HCT116 (cell line): ENCODE measurements at regions not wholly inside any gene's neighbourhood (a gene's known extent, or its start where the extent isn't known, plus 50 kb on each side); places are given as distances from the start of the nearest gene placed in this dataset.

Experiments
- ATAC-seq: fragments of 200-7000 bp; cut with Tn5 transposase; 2 replicates; pipeline ENCODE4 v1.9.1; 2020; ENCODE audit warnings: mild to moderate bottlenecking, moderate library complexity
- BruUV-seq: library from RNA; stranded (reverse); fragments of 400-500 nt; replicated peaks from 2 replicates; lab custom pipeline; 2021; lab: Mats Ljungman, UMichigan
- CTCF ChIA-PET: fragments of 300-600 bp; sonication (Branson Sonifier 250); formaldehyde crosslinking; loops from one replicate; lab custom pipeline; 2021; ENCODE audit warnings: antibody characterized with exemption; lab: Charles Lee
- POLR2A ChIA-PET: fragments of 300-600, 350-600 bp; sonication (Branson Sonifier 250); formaldehyde crosslinking; loops from one replicate; lab custom pipeline; 2021; ENCODE audit warnings: antibody characterized with exemption; lab: Charles Lee
- RAD21 ChIA-PET, 2 experiments: fragments of 300-600 bp; sonication (Branson Sonifier 250); formaldehyde crosslinking; loops; one replicate each; lab custom pipeline; 2023; ENCODE audit warnings: low total read pairs in 2 of 2; ENCODE audit not compliant: uncharacterized antibody in 2 of 2, unreplicated experiment in 2 of 2, low non-redundant PET in 1 of 2; lab: Charles Lee
- DNase-seq: peaks from one replicate; pipeline ENCODE4 v3.0.0-alpha.2; 2010; ENCODE audit warnings: low read depth, low spot score
- H2AFZ ChIP-seq: fragments of 200-600 bp; shearing (Covaris generic), sonication (generic); 2 replicates; pipeline ENCODE4 v1.6.1; 2017; ENCODE audit warnings: low read depth, mixed run types, mixed read lengths, antibody characterized with exemption, low read length; ENCODE audit not compliant: poor library complexity, severe bottlenecking
- H3K27ac ChIP-seq: 2 replicates; pipeline ENCODE4 v1.5.1; 2012; ENCODE audit warnings: low read depth, low read length
- H3K27me3 ChIP-seq: fragments of 200-600 bp; sonication (generic); 2 replicates; pipeline ENCODE4 v1.6.1; 2016; ENCODE audit warnings: mixed run types, low read length, mixed read lengths; ENCODE audit not compliant: insufficient read depth
- H3K36me3 ChIP-seq, 2 experiments: fragments of 200-500 bp in 1 of 2; fragments of 200-600 bp in 1 of 2; sonication (Bioruptor generic) in 1 of 2; sonication (generic) in 1 of 2; 2 replicates each; pipeline versions ENCODE4 v1.5.1 to v1.6.1; 2014 to 2016; ENCODE audit warnings: low read length in 2 of 2, inconsistent platforms in 1 of 2, mixed read lengths in 1 of 2, mixed run types in 1 of 2; ENCODE audit not compliant: insufficient read depth in 2 of 2, control insufficient read depth in 1 of 2
- H3K4me1 ChIP-seq, 2 experiments: fragments of 200-600 bp in 1 of 2; sonication (generic) in 1 of 2; 2 replicates each; pipeline versions ENCODE4 v1.5.1 to v1.6.1; 2012 to 2017; ENCODE audit warnings: low read length in 2 of 2, inconsistent platforms in 1 of 2, mild to moderate bottlenecking in 1 of 2, mixed read lengths in 1 of 2, mixed run types in 1 of 2, moderate library complexity in 1 of 2; ENCODE audit not compliant: insufficient read depth in 2 of 2, control insufficient read depth in 1 of 2
- H3K4me2 ChIP-seq: fragments of 200-600 bp; sonication (generic); 2 replicates; pipeline ENCODE4 v1.6.1; 2017; ENCODE audit warnings: mixed run types, low read length, mixed read lengths
- H3K4me3 ChIP-seq, 2 experiments: fragments of 200-600 bp in 1 of 2; sonication (generic) in 1 of 2; replicated peaks in 1 of 2; 2 replicates each; pipeline ENCODE4 v1.5.1; 2011 to 2016; ENCODE audit warnings: low read length in 2 of 2, control low read depth in 1 of 2, low read depth in 1 of 2, mild to moderate bottlenecking in 1 of 2, mixed read lengths in 1 of 2, mixed run types in 1 of 2
- H3K79me2 ChIP-seq: fragments of 200-600 bp; sonication (generic); 2 replicates; pipeline ENCODE4 v1.6.1; 2017; ENCODE audit warnings: mild to moderate bottlenecking, mixed run types, low read length, moderate library complexity, mixed read lengths; ENCODE audit not compliant: insufficient read depth
- H3K9ac ChIP-seq: fragments of 200-600 bp; sonication (generic); 2 replicates; pipeline ENCODE4 v1.6.1; 2016; ENCODE audit warnings: low read length, mixed read lengths
- H3K9me2 ChIP-seq: fragments of 200-600 bp; sonication (generic), shearing (Covaris generic); 2 replicates; pipeline ENCODE4 v1.6.1; 2017; ENCODE audit warnings: mixed run types, mild to moderate bottlenecking, moderate library complexity; ENCODE audit not compliant: insufficient read depth
- H3K9me3 ChIP-seq, 2 experiments: fragments of 200-500 bp in 1 of 2; fragments of 200-600 bp in 1 of 2; sonication (Bioruptor generic) in 1 of 2; sonication (generic) in 1 of 2; 2 replicates each; pipeline ENCODE4 v1.6.1; 2014 to 2017; ENCODE audit warnings: low read length in 2 of 2, mixed read lengths in 2 of 2, inconsistent platforms in 1 of 2, low read depth in 1 of 2, mild to moderate bottlenecking in 1 of 2, mixed run types in 1 of 2, moderate library complexity in 1 of 2; ENCODE audit not compliant: control insufficient read depth in 1 of 2, insufficient read depth in 1 of 2
- H4K20me1 ChIP-seq: fragments of 200-600 bp; sonication (generic), shearing (Covaris generic); 2 replicates; pipeline ENCODE4 v1.6.1; 2017; ENCODE audit warnings: mixed run types, mild to moderate bottlenecking, moderate library complexity; ENCODE audit not compliant: insufficient read depth
- CBX3 ChIP-seq: IDR thresholded peaks from 2 replicates; pipeline ENCODE4 v1.6.1; 2012; ENCODE audit warnings: low read depth
- ELF1 ChIP-seq: IDR thresholded peaks from 2 replicates; pipeline ENCODE4 v1.6.1; 2012; ENCODE audit warnings: low read depth, borderline replicate concordance
- POLR2A ChIP-seq: IDR thresholded peaks from 2 replicates; pipeline ENCODE4 v1.7.0; 2011; ENCODE audit warnings: borderline replicate concordance; ENCODE audit not compliant: insufficient read depth, insufficient read length; ENCODE audit errors: extremely low read depth
- TCF7L2 ChIP-seq: IDR thresholded peaks from 2 replicates; pipeline ENCODE4 v1.7.0; 2011; ENCODE audit warnings: borderline replicate concordance, inconsistent platforms; ENCODE audit not compliant: insufficient read depth, insufficient read length; ENCODE audit errors: extremely low read depth
- YY1 ChIP-seq: IDR thresholded peaks from 2 replicates; pipeline ENCODE4 v1.6.1; 2011; ENCODE audit warnings: low read length, low read depth, moderate library complexity, mild to moderate bottlenecking; ENCODE audit not compliant: insufficient replicate concordance; ENCODE audit errors: extremely low read depth
- ZNF274 ChIP-seq: fragments of 200-500 bp; sonication (Bioruptor generic); IDR thresholded peaks from 2 replicates; pipeline ENCODE4 v1.6.1; 2014; ENCODE audit warnings: mild to moderate bottlenecking, low read depth, low read length, inconsistent platforms
- intact Hi-C: fragments of 100-400 bp; cut with micrococcal nuclease; formaldehyde crosslinking; loops from 2 replicates; pipeline ENCODE4 v1.10.0; 2022
- TF ChIP-seq, protein P1 (sequence below): IDR thresholded peaks from 2 replicates; pipeline ENCODE4 v1.6.1; 2012; ENCODE audit warnings: low read depth
- TF ChIP-seq, protein P2 (sequence below): IDR thresholded peaks from 2 replicates; pipeline ENCODE4 v1.6.1; 2012

DNA sequence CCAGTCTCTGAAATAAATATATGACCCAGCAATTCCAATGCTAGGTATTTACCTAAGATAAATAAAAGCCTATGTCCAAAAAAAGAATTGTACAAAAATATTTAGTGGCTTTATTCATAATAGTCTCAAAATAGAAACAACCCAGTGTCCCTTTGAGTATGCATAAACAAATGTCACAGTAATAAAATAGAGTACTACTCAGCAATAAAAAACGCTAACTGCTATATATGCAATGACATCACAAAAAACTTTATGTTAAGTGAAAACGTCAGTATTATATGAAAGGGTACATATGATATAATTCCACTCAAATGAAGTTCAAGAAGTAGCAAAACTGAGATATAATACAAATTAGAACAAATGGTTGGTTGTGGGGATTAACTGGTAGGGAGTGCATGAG lies 286.5 kb upstream of the MAN1A1 start:
- TF ChIP-seq POLR2A: no peak
- TF ChIP-seq, protein P1, sequence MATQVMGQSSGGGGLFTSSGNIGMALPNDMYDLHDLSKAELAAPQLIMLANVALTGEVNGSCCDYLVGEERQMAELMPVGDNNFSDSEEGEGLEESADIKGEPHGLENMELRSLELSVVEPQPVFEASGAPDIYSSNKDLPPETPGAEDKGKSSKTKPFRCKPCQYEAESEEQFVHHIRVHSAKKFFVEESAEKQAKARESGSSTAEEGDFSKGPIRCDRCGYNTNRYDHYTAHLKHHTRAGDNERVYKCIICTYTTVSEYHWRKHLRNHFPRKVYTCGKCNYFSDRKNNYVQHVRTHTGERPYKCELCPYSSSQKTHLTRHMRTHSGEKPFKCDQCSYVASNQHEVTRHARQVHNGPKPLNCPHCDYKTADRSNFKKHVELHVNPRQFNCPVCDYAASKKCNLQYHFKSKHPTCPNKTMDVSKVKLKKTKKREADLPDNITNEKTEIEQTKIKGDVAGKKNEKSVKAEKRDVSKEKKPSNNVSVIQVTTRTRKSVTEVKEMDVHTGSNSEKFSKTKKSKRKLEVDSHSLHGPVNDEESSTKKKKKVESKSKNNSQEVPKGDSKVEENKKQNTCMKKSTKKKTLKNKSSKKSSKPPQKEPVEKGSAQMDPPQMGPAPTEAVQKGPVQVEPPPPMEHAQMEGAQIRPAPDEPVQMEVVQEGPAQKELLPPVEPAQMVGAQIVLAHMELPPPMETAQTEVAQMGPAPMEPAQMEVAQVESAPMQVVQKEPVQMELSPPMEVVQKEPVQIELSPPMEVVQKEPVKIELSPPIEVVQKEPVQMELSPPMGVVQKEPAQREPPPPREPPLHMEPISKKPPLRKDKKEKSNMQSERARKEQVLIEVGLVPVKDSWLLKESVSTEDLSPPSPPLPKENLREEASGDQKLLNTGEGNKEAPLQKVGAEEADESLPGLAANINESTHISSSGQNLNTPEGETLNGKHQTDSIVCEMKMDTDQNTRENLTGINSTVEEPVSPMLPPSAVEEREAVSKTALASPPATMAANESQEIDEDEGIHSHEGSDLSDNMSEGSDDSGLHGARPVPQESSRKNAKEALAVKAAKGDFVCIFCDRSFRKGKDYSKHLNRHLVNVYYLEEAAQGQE: no peak
- no peak for TF ChIP-seq TCF7L2
- TF ChIP-seq, protein P2, sequence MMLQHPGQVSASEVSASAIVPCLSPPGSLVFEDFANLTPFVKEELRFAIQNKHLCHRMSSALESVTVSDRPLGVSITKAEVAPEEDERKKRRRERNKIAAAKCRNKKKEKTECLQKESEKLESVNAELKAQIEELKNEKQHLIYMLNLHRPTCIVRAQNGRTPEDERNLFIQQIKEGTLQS: no peak
- no peak for TF ChIP-seq CBX3
- no peak for TF ChIP-seq ZNF274
- TF ChIP-seq YY1: no peak
- no peak for TF ChIP-seq ELF1
- CTCF ChIA-PET: no interaction called here
- Histone ChIP-seq H3K4me1 (no peaks in the 10 kb centered on the region), H3K4me3 (no peak overlapping the region), H3K4me2 (no peak overlapping the region), H2AFZ (no peak overlapping the region), H3K36me3 (no peaks in the 10 kb centered on the region), H3K27ac (no peak overlapping the region), H3K27me3 (no peaks in the 10 kb centered on the region), H3K9ac (no peak overlapping the region), H3K79me2 (no peaks in the 10 kb centered on the region), H3K9me3 (no peaks in the 10 kb centered on the region; a peak in 2 of 4 replicates), H3K9me2 (no peaks in the 10 kb centered on the region), H4K20me1 (no peaks in the 10 kb centered on the region)
- RAD21 ChIA-PET: no interaction called here
- intact Hi-C loops: loop anchor here (1.0 kb wide), 1 partner anchor 30 kb away; no protein-coding TSS in a partner anchor
- BruUV-seq: no TSS peak
- POLR2A ChIA-PET: no interaction called here
- DNase-seq (no peak), ATAC-seq (no peak)
